A549 (cell line): ENCODE measurements at regions not wholly inside any gene's neighbourhood (a gene's known extent, or its start where the extent isn't known, plus 50 kb on each side); places are given as distances from the start of the nearest gene placed in this dataset.

Experiments
- ATAC-seq, 2 experiments: fragments of 200-7000 bp in 1 of 2; fragments of >200 bp in 1 of 2; cut with Nextera tagmentation in 1 of 2; cut with Tn5 transposase in 1 of 2; 3 replicates each; pipeline versions ENCODE4 v1.8.0 to v1.9.1; 2018 to 2020; ENCODE audit warnings: mild to moderate bottlenecking in 1 of 2, moderate library complexity in 1 of 2
- CTCF ChIA-PET: fragments of 300-600 bp; sonication (Branson Sonifier 250); formaldehyde crosslinking; extraction: SDS; loops from one replicate; lab custom pipeline; 2021; ENCODE audit warnings: antibody characterized with exemption, inconsistent platforms; lab: Yijun Ruan, JAX
- POLR2A ChIA-PET: fragments of 350-600 bp; formaldehyde crosslinking; extraction: SDS; loops from one replicate; lab custom pipeline; 2021; ENCODE audit warnings: antibody characterized with exemption, inconsistent platforms; lab: Yijun Ruan, JAX
- DNase-seq, 2 experiments: peaks; one replicate each; pipeline versions ENCODE4 v3.0.0 to v3.0.0-alpha.2; 2011 to 2016; ENCODE audit warnings: low read depth in 1 of 2, low spot score in 1 of 2
- FAIRE-seq: peaks from 2 replicates; lab custom pipeline; 2011; peaks lifted over from hg19 to GRCh38; lab: Jason Lieb, UNC
- H3K27ac ChIP-seq, 2 experiments: fragments of >200 bp; sonication (Bioruptor Twin); formaldehyde crosslinking; 3 replicates each; pipeline ENCODE4 v1.5.1; 2016 to 2017
- H3K4me1 ChIP-seq: fragments of >200 bp; sonication (Bioruptor Twin); formaldehyde crosslinking; 3 replicates; pipeline ENCODE4 v1.6.1; 2016
- H3K4me2 ChIP-seq: fragments of >200 bp; sonication (Bioruptor Twin); formaldehyde crosslinking; 3 replicates; pipeline ENCODE4 v1.6.1; 2016
- H3K4me3 ChIP-seq: fragments of >200 bp; sonication (Bioruptor Twin); formaldehyde crosslinking; 3 replicates; pipeline ENCODE4 v1.5.1; 2016
- H3K9me3 ChIP-seq: fragments of >200 bp; sonication (Bioruptor Twin); formaldehyde crosslinking; 3 replicates; pipeline ENCODE4 v1.6.1; 2016
- CBX8 ChIP-seq: fragments of 200-600 bp; sonication (generic); IDR thresholded peaks from 2 replicates; pipeline ENCODE4 v1.6.1; 2016
- CHD4 ChIP-seq: fragments of 200-600 bp; sonication (generic); IDR thresholded peaks from 2 replicates; pipeline ENCODE4 v1.6.1; 2016; ENCODE audit warnings: antibody characterized with exemption, mild to moderate bottlenecking, borderline replicate concordance
- EHF ChIP-seq: fragments of 250-450 bp; sonication (Bioruptor Pico); IDR thresholded peaks from 2 replicates; pipeline ENCODE4 v1.5.0; 2020; ENCODE audit warnings: mild to moderate bottlenecking
- EP300 ChIP-seq, 2 experiments: fragments of >200 bp; sonication (Bioruptor Twin); formaldehyde crosslinking; IDR thresholded peaks; 2 replicates in 1 of 2; 3 replicates in 1 of 2; pipeline ENCODE4 v1.6.1; 2016 to 2017
- ESRRA ChIP-seq: fragments of 150-350 bp; IDR thresholded peaks from 2 replicates; pipeline ENCODE4 v1.6.1; 2014; ENCODE audit warnings: mild to moderate bottlenecking, low read length, borderline replicate concordance
- FOSL2 ChIP-seq, 2 experiments: fragments of 450-650 bp in 1 of 2; fragments of >200 bp in 1 of 2; sonication (Bioruptor Twin) in 1 of 2; formaldehyde crosslinking; IDR thresholded peaks; 2 replicates each; pipeline versions ENCODE4 v1.5.0 to v1.6.1; 2016 to 2020; ENCODE audit warnings: mild to moderate bottlenecking in 1 of 2, moderate library complexity in 1 of 2
- GATA3 ChIP-seq: IDR thresholded peaks from 2 replicates; pipeline ENCODE4 v1.6.1; 2012; ENCODE audit warnings: borderline replicate concordance
- HEYL ChIP-seq: fragments of 250-450 bp; sonication (Bioruptor Pico); IDR thresholded peaks from 2 replicates; pipeline ENCODE4 v1.8.0; 2021; ENCODE audit warnings: mild to moderate bottlenecking, moderate library complexity
- HOXB13 ChIP-seq: fragments of 250-450 bp; sonication (Bioruptor Pico); IDR thresholded peaks from 2 replicates; pipeline ENCODE4 v1.5.0; 2020; ENCODE audit warnings: low read depth, mild to moderate bottlenecking, moderate library complexity
- KDM1A ChIP-seq: fragments of 200-600 bp; sonication (generic); IDR thresholded peaks from 2 replicates; pipeline ENCODE4 v1.6.1; 2016; ENCODE audit warnings: low read depth, mild to moderate bottlenecking
- KDM5A ChIP-seq: fragments of 200-600 bp; sonication (generic); IDR thresholded peaks from 2 replicates; pipeline ENCODE4 v1.6.1; 2016; ENCODE audit warnings: antibody characterized with exemption, mild to moderate bottlenecking
- MAZ ChIP-seq: fragments of 150-350 bp; IDR thresholded peaks from 2 replicates; pipeline ENCODE4 v1.6.1; 2014; ENCODE audit warnings: antibody characterized with exemption, low read depth, low read length, borderline replicate concordance
- NFE2L2 ChIP-seq: fragments of 150-350 bp; conservative IDR thresholded peaks from 2 replicates; pipeline ENCODE4 v1.6.1; 2014; ENCODE audit warnings: low read length
- NPAS2 ChIP-seq: fragments of 250-450 bp; sonication (Bioruptor Pico); IDR thresholded peaks from 2 replicates; pipeline ENCODE4 v1.8.0; 2022; ENCODE audit warnings: mild to moderate bottlenecking, moderate library complexity, borderline replicate concordance
- NR3C1 ChIP-seq: fragments of >200 bp; sonication (Bioruptor Twin); formaldehyde crosslinking; IDR thresholded peaks from 3 replicates; pipeline ENCODE4 v1.6.1; 2017
- PHF8 ChIP-seq: fragments of 200-600 bp; sonication (generic); IDR thresholded peaks from 2 replicates; pipeline ENCODE4 v1.6.1; 2016; ENCODE audit warnings: low read depth, mild to moderate bottlenecking, antibody characterized with exemption, moderate library complexity, borderline replicate concordance
- POLR2A ChIP-seq: IDR thresholded peaks from 2 replicates; pipeline ENCODE4 v1.6.1; 2012; ENCODE audit warnings: mild to moderate bottlenecking, low read length
- POLR2AphosphoS2 ChIP-seq: conservative IDR thresholded peaks from 2 replicates; pipeline ENCODE4 v1.6.1; 2012; ENCODE audit warnings: low read length, improper control_type of control experiment, inconsistent platforms
- RARB ChIP-seq: fragments of 250-450 bp; sonication (Bioruptor Pico); IDR thresholded peaks from 2 replicates; pipeline ENCODE4 v1.8.0; 2021; ENCODE audit warnings: mild to moderate bottlenecking, moderate library complexity
- SMC3 ChIP-seq: fragments of >200 bp; sonication (Bioruptor Twin); formaldehyde crosslinking; IDR thresholded peaks from 3 replicates; pipeline ENCODE4 v1.6.1; 2018; ENCODE audit warnings: inconsistent platforms
- ZFP36 ChIP-seq: fragments of 450-650 bp; IDR thresholded peaks from 2 replicates; pipeline ENCODE4 v1.6.1; 2014; ENCODE audit warnings: borderline replicate concordance; ENCODE audit not compliant: partially characterized antibody
- WGBS: methylation state at CpG from one replicate; pipeline ENCODE4 v1.1.6; 2017; ENCODE audit errors: missing lambda C conversion rate; 5-methylcytosine and 5-hydroxymethylcytosine counted together
- TF ChIP-seq, protein P1 (sequence below): IDR thresholded peaks from 2 replicates; pipeline ENCODE4 v1.6.1; 2012; ENCODE audit warnings: low read depth, borderline replicate concordance
- TF ChIP-seq, protein P2 (sequence below): fragments of >200 bp; sonication (Bioruptor Twin); formaldehyde crosslinking; IDR thresholded peaks from 3 replicates; pipeline ENCODE4 v1.6.1; 2016
- TF ChIP-seq, protein P3 (sequence below): fragments of 250-450 bp; sonication (Bioruptor Pico); IDR thresholded peaks from 2 replicates; pipeline ENCODE4 v1.5.0; 2020; ENCODE audit warnings: low read depth, mild to moderate bottlenecking, moderate library complexity
- TF ChIP-seq, protein P4 (sequence below): fragments of >200 bp; sonication (Bioruptor Twin); formaldehyde crosslinking; IDR thresholded peaks from 2 replicates; pipeline ENCODE4 v1.6.1; 2016

DNA sequence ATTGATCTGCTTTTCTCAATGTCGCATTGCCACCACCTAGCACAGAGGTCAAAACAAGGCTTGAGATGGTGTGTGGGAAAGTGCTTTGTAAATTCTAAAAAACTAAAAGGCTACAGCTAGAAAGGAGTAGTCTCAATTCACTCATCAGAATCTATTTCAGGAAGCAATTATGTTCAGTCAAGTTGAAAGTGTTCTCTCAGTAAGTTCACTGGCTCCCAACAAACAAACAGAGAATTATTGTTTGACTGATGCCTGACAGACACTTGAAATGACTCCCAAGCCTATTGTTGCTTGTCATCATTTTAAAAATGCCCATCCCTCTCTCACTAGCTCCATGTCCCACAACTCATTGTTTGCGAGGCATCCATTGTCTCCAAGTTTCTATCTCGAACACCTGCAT lies 419.6 kb upstream of the CPEB2 start:
- FAIRE-seq = no peak
- H3K9me3 ChIP-seq = no peaks in the 10 kb centered on the region
- no peak for ATAC-seq
- POLR2A ChIA-PET = no interaction called here
- no peak overlapping the region for H3K27ac ChIP-seq
- no peak for TF ChIP-seq RARB
- TF ChIP-seq, protein P1, sequence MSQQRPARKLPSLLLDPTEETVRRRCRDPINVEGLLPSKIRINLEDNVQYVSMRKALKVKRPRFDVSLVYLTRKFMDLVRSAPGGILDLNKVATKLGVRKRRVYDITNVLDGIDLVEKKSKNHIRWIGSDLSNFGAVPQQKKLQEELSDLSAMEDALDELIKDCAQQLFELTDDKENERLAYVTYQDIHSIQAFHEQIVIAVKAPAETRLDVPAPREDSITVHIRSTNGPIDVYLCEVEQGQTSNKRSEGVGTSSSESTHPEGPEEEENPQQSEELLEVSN = no peak
- TF ChIP-seq, protein P2, sequence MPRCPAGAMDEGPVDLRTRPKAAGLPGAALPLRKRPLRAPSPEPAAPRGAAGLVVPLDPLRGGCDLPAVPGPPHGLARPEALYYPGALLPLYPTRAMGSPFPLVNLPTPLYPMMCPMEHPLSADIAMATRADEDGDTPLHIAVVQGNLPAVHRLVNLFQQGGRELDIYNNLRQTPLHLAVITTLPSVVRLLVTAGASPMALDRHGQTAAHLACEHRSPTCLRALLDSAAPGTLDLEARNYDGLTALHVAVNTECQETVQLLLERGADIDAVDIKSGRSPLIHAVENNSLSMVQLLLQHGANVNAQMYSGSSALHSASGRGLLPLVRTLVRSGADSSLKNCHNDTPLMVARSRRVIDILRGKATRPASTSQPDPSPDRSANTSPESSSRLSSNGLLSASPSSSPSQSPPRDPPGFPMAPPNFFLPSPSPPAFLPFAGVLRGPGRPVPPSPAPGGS = no peak
- no peak for TF ChIP-seq EHF (CRISPR knock-in tag)
- no peak for TF ChIP-seq KDM5A
- TF ChIP-seq PHF8 = no peak
- no peak for TF ChIP-seq SMC3
- no peak for TF ChIP-seq NFE2L2
- TF ChIP-seq KDM1A = no peak
- no peak for TF ChIP-seq ESRRA
- TF ChIP-seq, protein P3, sequence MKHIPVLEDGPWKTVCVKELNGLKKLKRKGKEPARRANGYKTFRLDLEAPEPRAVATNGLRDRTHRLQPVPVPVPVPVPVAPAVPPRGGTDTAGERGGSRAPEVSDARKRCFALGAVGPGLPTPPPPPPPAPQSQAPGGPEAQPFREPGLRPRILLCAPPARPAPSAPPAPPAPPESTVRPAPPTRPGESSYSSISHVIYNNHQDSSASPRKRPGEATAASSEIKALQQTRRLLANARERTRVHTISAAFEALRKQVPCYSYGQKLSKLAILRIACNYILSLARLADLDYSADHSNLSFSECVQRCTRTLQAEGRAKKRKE (CRISPR knock-in tag) = no peak
- TF ChIP-seq, all 56 proteins: peak for 0
- Histone ChIP-seq H3K4me2 (no peak overlapping the region), H3K4me1 (peaks cover 12% of the 10 kb centered on the region), H3K4me3 (no peak overlapping the region)
- no peak for DNase-seq
- WGBS = 90% methylated on average over 3 of the region's 3 CpGs
- CTCF ChIA-PET = interaction anchor here (0.9 kb wide), 1 partner anchor 10 kb away, joined by 3 read pairs; no protein-coding TSS in a partner anchor

DNA sequence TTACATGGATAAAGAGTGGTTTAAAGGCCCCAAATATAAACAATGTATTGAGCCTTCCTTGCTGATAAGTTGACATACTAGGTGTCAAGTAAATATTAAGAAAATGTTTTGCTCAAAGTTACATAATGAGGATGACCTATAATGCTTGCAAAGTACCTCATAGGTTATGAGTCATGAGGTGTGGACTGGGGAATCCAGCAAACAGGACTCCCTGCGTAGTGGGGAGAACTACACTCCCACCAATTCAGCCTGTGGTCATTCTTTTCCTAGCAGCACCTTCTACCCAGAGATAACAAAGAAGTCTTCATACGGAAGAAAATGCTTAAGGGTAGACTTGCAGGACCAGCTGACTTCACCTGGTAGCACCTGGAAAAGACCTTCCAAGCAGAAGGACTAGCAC lies 418.9 kb upstream of the CPEB2 start:
- H3K27ac ChIP-seq = peak overlapping the region in 1 of 2 experiments; percentile 55; a peak in 2 of 6 replicates
- DNase-seq (peak in 1 of 2 experiments; percentile 17), ATAC-seq (peak in 1 of 2 experiments; percentile 27; a peak in 1 of 6 replicates), FAIRE-seq (no peak)
- no peaks in the 10 kb centered on the region for H3K9me3 ChIP-seq
- peak overlapping the region; percentile 43 for H3K4me2 ChIP-seq
- ChIA-PET POLR2A (no interaction called here), CTCF (no interaction called here)
- TF ChIP-seq GATA3 = no peak
- no peak for TF ChIP-seq CHD4
- TF ChIP-seq CBX8 = no peak
- no peak for TF ChIP-seq HOXB13
- TF ChIP-seq, protein P1 = no peak
- TF ChIP-seq KDM1A = no peak
- no peak for TF ChIP-seq FOSL2 (IDR thresholded peaks at IDR 0.05)
- no peak for TF ChIP-seq FOSL2 (CRISPR knock-in tag; IDR thresholded peaks at IDR 0.05)
- TF ChIP-seq POLR2A = no peak
- TF ChIP-seq ZFP36 = no peak
- TF ChIP-seq EP300 (IDR thresholded peaks at IDR 0.05) = no peak
- TF ChIP-seq NR3C1 = no peak
- no peak for TF ChIP-seq NPAS2 (CRISPR knock-in tag)
- TF ChIP-seq MAZ = no peak
- TF ChIP-seq, protein P4, sequence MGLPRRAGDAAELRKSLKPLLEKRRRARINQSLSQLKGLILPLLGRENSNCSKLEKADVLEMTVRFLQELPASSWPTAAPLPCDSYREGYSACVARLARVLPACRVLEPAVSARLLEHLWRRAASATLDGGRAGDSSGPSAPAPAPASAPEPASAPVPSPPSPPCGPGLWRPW = no peak
- TF ChIP-seq SMC3 = no peak
- no peak for TF ChIP-seq HEYL (CRISPR knock-in tag)
- no peak for TF ChIP-seq POLR2AphosphoS2
- peaks cover 12% of the 10 kb centered on the region for H3K4me1 ChIP-seq
- WGBS = 36% methylated on average over 2 of the region's 2 CpGs
- no peak overlapping the region for H3K4me3 ChIP-seq
